WERI-Rb-1 (cell line): ENCODE measurements at regions not wholly inside any gene's neighbourhood (a gene's known extent, or its start where the extent isn't known, plus 50 kb on each side); places are given as distances from the start of the nearest gene placed in this dataset.

Experiments used
- DNase-seq: peaks from one replicate; pipeline ENCODE4 v3.0.0-alpha.2; 2020
- H3K27ac ChIP-seq: fragments of 250-450 bp; sonication (Bioruptor Pico); 2 replicates; pipeline ENCODE4 v1.5.1; 2020; ENCODE audit warnings: mild to moderate bottlenecking, moderate library complexity
- H3K27me3 ChIP-seq: fragments of 250-450 bp; sonication (Bioruptor Pico); 2 replicates; pipeline ENCODE4 v1.5.1; 2021; ENCODE audit warnings: mild to moderate bottlenecking, low read depth, moderate library complexity; ENCODE audit not compliant: insufficient read depth, severe bottlenecking
- H3K36me3 ChIP-seq: fragments of 250-450 bp; sonication (Bioruptor Pico); 2 replicates; pipeline ENCODE4 v1.5.1; 2020; ENCODE audit warnings: mild to moderate bottlenecking, moderate library complexity
- H3K4me3 ChIP-seq: 2 replicates; pipeline ENCODE4 v1.5.1; 2011; ENCODE audit warnings: low read depth, mild to moderate bottlenecking, control low read depth, low read length
- H3K9me3 ChIP-seq: fragments of 250-450 bp; sonication (Bioruptor Pico); 2 replicates; pipeline ENCODE4 v1.5.1; 2021; ENCODE audit warnings: mild to moderate bottlenecking, moderate library complexity; ENCODE audit not compliant: severe bottlenecking
- CTCF ChIP-seq: IDR thresholded peaks from 2 replicates; pipeline ENCODE4 v1.5.1; 2011; ENCODE audit warnings: low read depth, mild to moderate bottlenecking, control low read depth, inconsistent platforms, low read length

GRCh38 chr20:12395760-12396159, 478.1 kb downstream of the BTBD3 start:
- no peak overlapping the region for H3K4me3 ChIP-seq
- TF ChIP-seq CTCF, result no peak
- no peak overlapping the region for H3K27ac ChIP-seq
- H3K36me3 ChIP-seq, result no peaks in the 10 kb centered on the region
- no peak for DNase-seq
- no peaks in the 10 kb centered on the region for H3K27me3 ChIP-seq
- H3K9me3 ChIP-seq, result no peaks in the 10 kb centered on the region

- Histone ChIP-seq H3K4me3 (no peak overlapping the region), H3K27me3 (no peaks in the 10 kb centered on the region), H3K9me3 (no peaks in the 10 kb centered on the region), H3K27ac (no peak overlapping the region), H3K36me3 (no peaks in the 10 kb centered on the region)
- TF ChIP-seq CTCF, result no peak
- no peak for DNase-seq
Observed at GRCh38 chr20:12399110-12399836, 481.6 kb downstream of the BTBD3 start.

- H3K27ac ChIP-seq, result no peak overlapping the region
- peaks cover 13% of the 10 kb centered on the region for H3K9me3 ChIP-seq
- no peak overlapping the region for H3K4me3 ChIP-seq
- no peak for DNase-seq
- H3K36me3 ChIP-seq, result no peaks in the 10 kb centered on the region
- no peak for TF ChIP-seq CTCF
- no peaks in the 10 kb centered on the region for H3K27me3 ChIP-seq
Observed at GRCh38 chr20:12404941-12405340, 487.2 kb downstream of the BTBD3 start.

GRCh38 chr20:12406978-12407377, 489.3 kb downstream of the BTBD3 start:
- Histone ChIP-seq H3K9me3 (peaks cover 13% of the 10 kb centered on the region), H3K36me3 (no peaks in the 10 kb centered on the region), H3K27me3 (no peaks in the 10 kb centered on the region), H3K27ac (no peak overlapping the region), H3K4me3 (no peak overlapping the region)
- DNase-seq, result no peak
- TF ChIP-seq CTCF, result no peak

GRCh38 chr20:12409501-12409900, 491.8 kb downstream of the BTBD3 start:
- DNase-seq, result no peak
- Histone ChIP-seq H3K9me3 (peaks cover 13% of the 10 kb centered on the region), H3K36me3 (no peaks in the 10 kb centered on the region), H3K27me3 (no peaks in the 10 kb centered on the region), H3K27ac (no peak overlapping the region), H3K4me3 (no peak overlapping the region)
- TF ChIP-seq CTCF, result no peak

GRCh38 chr20:12410783-12411182, 493.1 kb downstream of the BTBD3 start:
- Histone ChIP-seq H3K9me3 (peaks cover 13% of the 10 kb centered on the region), H3K27me3 (no peaks in the 10 kb centered on the region), H3K36me3 (no peaks in the 10 kb centered on the region), H3K27ac (no peak overlapping the region), H3K4me3 (no peak overlapping the region)
- TF ChIP-seq CTCF, result no peak
- DNase-seq, result no peak
